ENCODE measurements at regions not wholly inside any gene's neighbourhood (a gene's known extent, or its start where the extent isn't known, plus 50 kb on each side); places are given as distances from the start of the nearest gene placed in this dataset.
"Not testable (repeated sequence)": the region's sequence is repeated elsewhere in the genome, so short reads cannot be mapped to it uniquely, and the experiment has no call there.

DNA sequence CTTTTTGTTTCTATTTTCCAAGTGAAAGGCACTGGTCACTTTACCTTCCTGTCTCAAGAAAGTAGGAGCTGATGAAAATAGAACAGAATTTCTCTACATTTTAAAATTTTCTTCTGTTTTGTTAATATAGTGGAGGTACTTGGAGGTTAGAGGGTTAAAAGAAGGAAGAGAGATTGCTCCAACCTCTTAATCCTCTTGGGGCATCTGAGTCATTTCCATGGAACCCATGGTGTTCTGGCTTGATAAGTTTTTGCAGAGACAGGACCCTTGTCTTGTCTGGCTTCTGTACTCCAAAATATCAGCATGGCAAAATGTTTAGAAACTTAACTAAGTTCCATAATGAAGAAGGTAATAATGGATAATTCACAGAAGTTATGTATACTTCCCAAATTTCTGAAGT is 727.2 kb downstream of the C4orf33 start:
- H3K27me3 ChIP-seq (ENCODE audit: control insufficient read depth, insufficient read depth, low read length) = no peaks in the 10 kb centered on the region
- H3K4me3 ChIP-seq (ENCODE audit: low read depth, low read length) = no peak overlapping the region
- no peak overlapping the region for H3K27ac ChIP-seq (ENCODE audit: low read depth, low read length)
- H3K36me3 ChIP-seq (ENCODE audit: control insufficient read depth, insufficient read depth, low read length) = no peaks in the 10 kb centered on the region
- H3K4me1 ChIP-seq (ENCODE audit: control insufficient read depth, insufficient read depth, low read length) = no peaks in the 10 kb centered on the region
- no peaks in the 10 kb centered on the region for H3K9me3 ChIP-seq (ENCODE audit: control insufficient read depth, insufficient read depth, low read length)
- no peak for DNase-seq (ENCODE audit: low read depth in 4 of 6, low spot score in 6 of 6)

DNA sequence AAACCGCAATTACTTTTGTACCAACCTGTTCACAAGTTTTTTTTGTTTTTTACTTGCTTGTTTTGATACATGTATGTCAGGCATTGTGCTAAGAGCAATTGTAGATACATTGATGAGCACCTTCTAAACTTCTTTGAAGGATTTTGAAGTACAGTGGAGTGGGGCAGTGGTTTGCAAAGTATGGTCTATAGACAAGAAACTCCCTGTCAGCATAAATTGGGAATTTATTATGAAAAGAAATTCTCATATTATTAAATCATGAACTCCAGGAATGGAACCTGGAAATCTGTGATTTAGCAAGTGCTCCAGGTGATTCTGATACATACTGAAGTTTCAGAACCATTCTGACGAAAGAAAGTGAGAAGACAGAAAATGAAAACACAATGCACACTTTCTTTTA is 733.4 kb downstream of the C4orf33 start:
- Histone ChIP-seq H3K36me3 (ENCODE audit: control insufficient read depth, insufficient read depth, low read length) (no peaks in the 10 kb centered on the region), H3K27me3 (ENCODE audit: control insufficient read depth, insufficient read depth, low read length) (no peaks in the 10 kb centered on the region), H3K4me3 (ENCODE audit: low read depth, low read length) (no peak overlapping the region), H3K9me3 (ENCODE audit: control insufficient read depth, insufficient read depth, low read length) (no peaks in the 10 kb centered on the region), H3K27ac (ENCODE audit: low read depth, low read length) (no peak overlapping the region), H3K4me1 (ENCODE audit: control insufficient read depth, insufficient read depth, low read length) (no peaks in the 10 kb centered on the region)
- no peak for DNase-seq (ENCODE audit: low read depth in 4 of 6, low spot score in 6 of 6)
- WGBS (ENCODE audit: insufficient coverage) = no CpG with 5 or more reads among the region's 2 CpGs

DNA sequence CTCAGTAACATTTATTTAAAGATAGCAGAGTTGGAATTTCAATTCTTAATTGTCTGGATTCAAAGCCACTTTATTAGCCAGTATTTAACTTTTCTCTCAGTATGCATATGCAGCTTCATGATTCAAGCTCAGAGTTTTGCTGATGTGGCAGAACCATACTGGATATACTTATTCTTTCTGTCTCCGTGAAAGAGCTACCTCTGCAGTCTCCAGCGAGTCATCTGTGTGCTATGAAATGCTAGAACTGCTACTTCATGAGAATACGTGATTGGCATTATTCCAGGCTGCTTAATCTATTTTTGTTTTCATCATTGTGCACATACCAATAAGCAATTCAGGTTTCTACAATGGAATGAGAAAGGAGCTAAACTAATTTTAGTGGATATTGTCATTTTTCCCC is 743.7 kb downstream of the C4orf33 start:
- no CpG with 5 or more reads among the region's 3 CpGs for WGBS (ENCODE audit: insufficient coverage)
- DNase-seq (ENCODE audit: low read depth in 4 of 6, low spot score in 6 of 6) = peak in 2 of 6 donors; percentile 7 to 59

DNA sequence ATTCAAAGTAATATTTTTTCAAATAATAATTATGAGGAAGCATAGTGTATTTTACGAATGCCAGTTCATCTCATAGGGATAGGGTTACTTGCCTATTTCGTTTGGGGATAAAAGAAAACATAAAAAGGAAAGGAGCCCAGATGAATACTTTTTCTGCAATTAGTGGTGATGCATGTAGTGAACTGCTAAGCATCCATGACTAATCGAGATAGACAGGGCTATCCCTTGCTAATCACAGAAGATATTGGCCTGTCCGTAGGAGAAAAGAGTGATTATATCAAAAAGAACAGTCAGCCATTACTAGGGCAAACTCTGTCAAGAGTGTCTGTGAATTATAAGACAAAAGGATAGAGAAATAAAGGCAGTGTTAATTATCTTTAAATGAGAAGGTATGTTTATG is 746.1 kb downstream of the C4orf33 start:
- no peak for DNase-seq (ENCODE audit: low read depth in 4 of 6, low spot score in 6 of 6)
- H3K4me3 ChIP-seq (ENCODE audit: low read depth, low read length) = no peak overlapping the region
- no peaks in the 10 kb centered on the region for H3K36me3 ChIP-seq (ENCODE audit: control insufficient read depth, insufficient read depth, low read length)
- H3K27me3 ChIP-seq (ENCODE audit: control insufficient read depth, insufficient read depth, low read length) = no peaks in the 10 kb centered on the region
- no peaks in the 10 kb centered on the region for H3K9me3 ChIP-seq (ENCODE audit: control insufficient read depth, insufficient read depth, low read length)
- no peak overlapping the region for H3K27ac ChIP-seq (ENCODE audit: low read depth, low read length)
- no peaks in the 10 kb centered on the region for H3K4me1 ChIP-seq (ENCODE audit: control insufficient read depth, insufficient read depth, low read length)
- WGBS (ENCODE audit: insufficient coverage) = 65% methylated on average over 2 of the region's 4 CpGs

More for the DNA sequence above, 743.7 kb downstream of the C4orf33 start:
- H3K4me3 ChIP-seq (ENCODE audit: low read depth, low read length) = no peak overlapping the region
- H3K9me3 ChIP-seq (ENCODE audit: control insufficient read depth, insufficient read depth, low read length) = no peaks in the 10 kb centered on the region
- no peaks in the 10 kb centered on the region for H3K4me1 ChIP-seq (ENCODE audit: control insufficient read depth, insufficient read depth, low read length)
- H3K27ac ChIP-seq (ENCODE audit: low read depth, low read length) = no peak overlapping the region
- H3K27me3 ChIP-seq (ENCODE audit: control insufficient read depth, insufficient read depth, low read length) = no peaks in the 10 kb centered on the region
- no peaks in the 10 kb centered on the region for H3K36me3 ChIP-seq (ENCODE audit: control insufficient read depth, insufficient read depth, low read length)

DNA sequence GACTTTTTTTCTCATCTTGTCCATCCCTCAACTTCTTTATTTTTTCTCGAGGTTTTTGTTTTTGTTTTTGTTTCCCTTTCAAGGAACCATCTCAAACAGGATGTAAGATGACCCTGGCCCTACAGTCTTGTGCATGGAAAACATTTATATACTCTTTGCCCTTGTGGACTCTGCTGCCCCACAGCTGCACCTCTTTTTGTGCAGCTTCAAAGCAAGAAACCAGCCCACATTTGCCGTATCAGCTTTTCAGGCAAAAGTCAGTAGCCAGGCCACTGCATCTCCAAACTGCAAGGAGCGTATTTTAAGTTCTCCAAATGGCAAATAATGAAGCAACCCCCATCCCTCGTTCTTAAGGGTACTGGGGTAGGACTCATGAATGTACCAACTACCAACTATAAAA is 756.5 kb downstream of the C4orf33 start:
- WGBS (ENCODE audit: insufficient coverage) = 75% methylated on average over 1 of the region's 4 CpGs
- H3K4me1 ChIP-seq (ENCODE audit: control insufficient read depth, insufficient read depth, low read length) = no peaks in the 10 kb centered on the region
- H3K36me3 ChIP-seq (ENCODE audit: control insufficient read depth, insufficient read depth, low read length) = no peaks in the 10 kb centered on the region
- no peak for DNase-seq (ENCODE audit: low read depth in 4 of 6, low spot score in 6 of 6)
- H3K27me3 ChIP-seq (ENCODE audit: control insufficient read depth, insufficient read depth, low read length) = no peaks in the 10 kb centered on the region
- no peak overlapping the region for H3K4me3 ChIP-seq (ENCODE audit: low read depth, low read length)
- H3K27ac ChIP-seq (ENCODE audit: low read depth, low read length) = no peak overlapping the region
- no peaks in the 10 kb centered on the region for H3K9me3 ChIP-seq (ENCODE audit: control insufficient read depth, insufficient read depth, low read length)

DNA sequence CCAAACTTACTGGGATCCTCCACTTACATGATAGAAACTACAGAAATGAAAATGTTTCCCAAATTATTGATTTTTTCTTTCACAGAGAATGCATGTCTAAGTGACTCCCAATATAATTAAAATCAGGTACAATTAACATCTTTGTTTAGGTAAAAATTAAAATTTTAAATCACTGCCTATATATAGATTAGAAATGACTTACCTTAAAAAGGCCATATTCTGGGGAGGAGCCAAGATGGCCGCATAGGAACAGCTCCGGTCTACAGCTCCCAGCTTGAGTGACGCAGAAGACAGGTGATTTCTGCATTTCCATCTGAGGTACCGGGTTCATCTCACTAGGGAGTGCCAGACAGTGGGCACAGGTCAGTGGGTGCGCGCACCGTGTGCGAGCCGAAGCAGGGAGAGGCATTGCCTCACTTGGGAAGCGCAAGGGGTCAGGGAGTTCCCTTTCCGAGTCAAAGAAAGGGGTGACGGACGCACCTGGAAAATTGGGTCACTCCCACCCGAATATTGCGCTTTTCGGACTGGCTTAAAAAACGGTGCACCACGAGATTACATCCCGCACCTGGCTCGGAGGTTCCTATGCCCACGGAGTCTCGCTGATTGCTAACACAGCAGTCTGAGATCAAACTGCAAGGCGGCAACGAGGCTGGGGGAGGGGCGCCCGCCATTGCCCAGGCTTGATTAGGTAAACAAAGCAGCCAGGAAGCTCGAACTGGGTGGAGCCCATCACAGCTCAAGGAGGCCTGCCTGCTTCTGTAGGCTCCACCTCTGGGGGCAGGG is 757.9 kb downstream of the C4orf33 start:
- H3K27ac ChIP-seq (ENCODE audit: low read depth, low read length); DNase-seq (ENCODE audit: low read depth in 4 of 6, low spot score in 6 of 6); H3K36me3 ChIP-seq (ENCODE audit: control insufficient read depth, insufficient read depth, low read length); H3K4me1 ChIP-seq (ENCODE audit: control insufficient read depth, insufficient read depth, low read length); H3K4me3 ChIP-seq (ENCODE audit: low read depth, low read length); H3K27me3 ChIP-seq (ENCODE audit: control insufficient read depth, insufficient read depth, low read length); H3K9me3 ChIP-seq (ENCODE audit: control insufficient read depth, insufficient read depth, low read length): not testable (repeated sequence)
- 97% methylated on average over 19 of the region's 27 CpGs for WGBS (ENCODE audit: insufficient coverage)

DNA sequence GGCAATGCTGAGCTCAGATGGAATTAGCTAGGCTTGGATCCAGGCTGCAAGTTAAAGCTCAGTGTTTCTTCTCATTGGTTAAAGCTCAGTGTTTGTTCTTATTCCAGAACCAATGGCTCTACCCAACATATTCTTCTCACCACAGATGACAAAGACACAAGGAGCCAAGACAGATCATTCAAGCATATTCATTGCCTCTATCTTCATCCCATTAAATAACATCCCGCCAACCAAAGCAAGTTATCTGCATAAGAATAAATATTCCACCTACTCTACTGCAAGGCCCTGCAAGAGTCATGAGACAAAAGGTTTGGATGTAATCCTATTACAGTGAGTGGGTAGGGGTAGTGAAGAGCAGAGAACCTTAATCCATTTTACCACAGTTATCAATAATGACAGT is 766.5 kb downstream of the C4orf33 start:
- DNase-seq (ENCODE audit: low read depth in 4 of 6, low spot score in 6 of 6) = peak in 1 of 6 donors; percentile 10
- no CpG with 5 or more reads among the region's 1 CpG for WGBS (ENCODE audit: insufficient coverage)
- H3K4me3 ChIP-seq (ENCODE audit: low read depth, low read length) = no peak overlapping the region
- no peaks in the 10 kb centered on the region for H3K9me3 ChIP-seq (ENCODE audit: control insufficient read depth, insufficient read depth, low read length)
- no peaks in the 10 kb centered on the region for H3K4me1 ChIP-seq (ENCODE audit: control insufficient read depth, insufficient read depth, low read length)
- H3K27ac ChIP-seq (ENCODE audit: low read depth, low read length) = no peak overlapping the region
- H3K27me3 ChIP-seq (ENCODE audit: control insufficient read depth, insufficient read depth, low read length) = no peaks in the 10 kb centered on the region
- H3K36me3 ChIP-seq (ENCODE audit: control insufficient read depth, insufficient read depth, low read length) = no peaks in the 10 kb centered on the region

DNA sequence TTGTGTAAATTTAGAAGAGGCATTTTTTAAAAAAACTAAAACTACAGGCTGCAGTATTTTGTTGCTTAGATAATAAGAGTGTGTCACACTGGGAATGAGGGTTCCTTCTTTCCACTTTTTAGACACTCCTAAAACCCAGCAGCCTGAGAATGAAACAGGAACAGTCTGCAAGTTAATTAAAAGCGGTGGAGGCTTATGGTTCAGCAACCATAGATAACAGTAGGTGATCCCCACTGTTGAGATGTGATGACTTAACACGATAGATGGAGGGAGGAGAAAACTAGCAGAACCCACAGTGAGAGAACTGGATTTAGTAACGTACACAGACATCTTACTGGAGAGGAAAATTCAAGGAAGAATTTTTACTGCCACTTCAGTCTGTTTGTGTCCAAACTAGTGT is 767.3 kb downstream of the C4orf33 start:
- WGBS (ENCODE audit: insufficient coverage) = 54% methylated on average over 2 of the region's 3 CpGs

DNA sequence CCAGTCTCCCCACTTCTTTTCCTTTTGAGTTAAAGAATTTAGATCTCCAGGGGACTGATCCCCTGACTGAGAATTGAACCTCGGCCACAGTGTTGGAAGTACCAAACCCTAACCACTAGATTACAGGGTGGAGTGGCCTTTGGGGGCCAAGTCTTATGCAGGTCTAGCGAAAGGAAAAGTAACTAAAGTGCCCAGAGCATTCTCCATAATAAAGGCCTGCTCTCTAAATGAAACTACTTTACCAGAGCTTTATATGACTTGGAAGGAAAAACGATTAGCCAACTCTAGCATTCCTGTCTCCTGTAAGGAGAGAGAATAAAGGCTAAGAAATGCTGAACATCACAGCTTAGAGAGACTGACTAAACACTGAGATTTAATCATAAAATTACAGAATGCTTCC is 788.0 kb downstream of the C4orf33 start:
- no peak overlapping the region for H3K4me3 ChIP-seq (ENCODE audit: low read depth, low read length)
- H3K27me3 ChIP-seq (ENCODE audit: control insufficient read depth, insufficient read depth, low read length) = no peaks in the 10 kb centered on the region
- no peaks in the 10 kb centered on the region for H3K4me1 ChIP-seq (ENCODE audit: control insufficient read depth, insufficient read depth, low read length)
- WGBS (ENCODE audit: insufficient coverage) = 80% methylated on average over 1 of the region's 3 CpGs
- no peaks in the 10 kb centered on the region for H3K36me3 ChIP-seq (ENCODE audit: control insufficient read depth, insufficient read depth, low read length)
- no peak for DNase-seq (ENCODE audit: low read depth in 4 of 6, low spot score in 6 of 6)
- no peaks in the 10 kb centered on the region for H3K9me3 ChIP-seq (ENCODE audit: control insufficient read depth, insufficient read depth, low read length)
- no peak overlapping the region for H3K27ac ChIP-seq (ENCODE audit: low read depth, low read length)

More for the DNA sequence above, 767.3 kb downstream of the C4orf33 start:
- Histone ChIP-seq H3K4me1 (ENCODE audit: control insufficient read depth, insufficient read depth, low read length) (no peaks in the 10 kb centered on the region), H3K27me3 (ENCODE audit: control insufficient read depth, insufficient read depth, low read length) (no peaks in the 10 kb centered on the region), H3K4me3 (ENCODE audit: low read depth, low read length) (no peak overlapping the region), H3K36me3 (ENCODE audit: control insufficient read depth, insufficient read depth, low read length) (no peaks in the 10 kb centered on the region), H3K27ac (ENCODE audit: low read depth, low read length) (no peak overlapping the region), H3K9me3 (ENCODE audit: control insufficient read depth, insufficient read depth, low read length) (no peaks in the 10 kb centered on the region)
- DNase-seq (ENCODE audit: low read depth in 4 of 6, low spot score in 6 of 6) = peak in 1 of 6 donors; percentile 79

DNA sequence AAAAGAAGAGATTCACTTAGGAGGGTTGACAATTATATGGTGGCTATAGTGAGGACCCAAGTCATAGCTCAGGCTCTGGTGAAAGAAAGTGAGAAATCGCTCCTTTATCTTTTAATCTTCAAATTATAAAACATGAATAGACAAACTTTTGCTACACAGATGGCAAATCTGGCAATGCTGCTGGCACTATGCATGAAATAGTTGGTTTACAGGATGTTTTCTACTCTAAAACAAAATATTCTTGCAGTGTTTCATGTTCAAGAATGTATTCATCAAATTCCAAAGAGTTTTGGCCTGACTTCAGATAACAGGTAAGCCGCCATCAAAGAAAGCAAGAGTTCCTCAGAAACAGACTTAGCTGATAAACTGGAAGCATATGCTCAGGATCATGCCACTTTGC is 801.2 kb downstream of the C4orf33 start:
- Histone ChIP-seq H3K4me3 (ENCODE audit: low read depth, low read length) (no peak overlapping the region), H3K4me1 (ENCODE audit: control insufficient read depth, insufficient read depth, low read length) (no peaks in the 10 kb centered on the region), H3K9me3 (ENCODE audit: control insufficient read depth, insufficient read depth, low read length) (no peaks in the 10 kb centered on the region), H3K27ac (ENCODE audit: low read depth, low read length) (no peak overlapping the region), H3K27me3 (ENCODE audit: control insufficient read depth, insufficient read depth, low read length) (no peaks in the 10 kb centered on the region), H3K36me3 (ENCODE audit: control insufficient read depth, insufficient read depth, low read length) (no peaks in the 10 kb centered on the region)
- DNase-seq (ENCODE audit: low read depth in 4 of 6, low spot score in 6 of 6) = peak in 1 of 6 donors; percentile 48
- WGBS (ENCODE audit: insufficient coverage) = 81% methylated on average over 1 of the region's 2 CpGs

Data from spinal cord (tissue), 9 donors.